Gastroesophageal sphincter (tissue), 4 donors: ENCODE measurements at regions not wholly inside any gene's neighbourhood (a gene's known extent, or its start where the extent isn't known, plus 50 kb on each side); places are given as distances from the start of the nearest gene placed in this dataset.

Experiments
- ATAC-seq: fragments of 150-250 bp; one replicate; pipeline ENCODE4 v1.9.1; 2016; ENCODE audit warnings: mild to moderate bottlenecking, moderate library complexity
- H3K27ac ChIP-seq, 4 donors: fragments of 200-600 bp; sonication (generic) in 3 of 4; 1 replicate in 3 of 4; 2 replicates in 1 of 4; pipeline ENCODE4 v1.5.1; 2016 to 2019
- H3K27me3 ChIP-seq: fragments of 200-600 bp; sonication (generic); one replicate; pipeline ENCODE4 v1.5.1; 2019
- H3K36me3 ChIP-seq, 2 donors: fragments of 200-600 bp; sonication (generic); one replicate each; pipeline ENCODE4 v1.5.1; 2019; ENCODE audit warnings: control low read depth in 1 of 2
- H3K4me1 ChIP-seq, 3 donors: fragments of 200-600 bp; sonication (generic); 1 replicate in 2 of 3; 2 replicates in 1 of 3; pipeline ENCODE4 v1.5.1; 2016 to 2019; ENCODE audit warnings: control low read depth in 2 of 3
- H3K4me3 ChIP-seq, 2 donors: fragments of 200-600 bp; sonication (generic); one replicate each; pipeline ENCODE4 v1.5.1; 2019; ENCODE audit warnings: mild to moderate bottlenecking in 1 of 2, moderate library complexity in 1 of 2
- H3K9me3 ChIP-seq, 3 donors: fragments of 200-600 bp; sonication (generic); one replicate each; pipeline ENCODE4 v1.5.1; 2017 to 2019; ENCODE audit warnings: control low read depth in 2 of 3
- EP300 ChIP-seq: sonication (generic); formaldehyde crosslinking; IDR thresholded peaks from one replicate; pipeline ENCODE4 v1.6.1; 2017; ENCODE audit warnings: antibody characterized with exemption, mild to moderate bottlenecking
- POLR2A ChIP-seq, 2 donors: fragments of 450-650 bp; IDR thresholded peaks; one replicate each; pipeline ENCODE4 v1.6.1; 2017; ENCODE audit warnings: antibody characterized with exemption in 2 of 2, mild to moderate bottlenecking in 2 of 2, moderate library complexity in 1 of 2
- POLR2AphosphoS5 ChIP-seq: sonication (generic); formaldehyde crosslinking; IDR thresholded peaks from one replicate; pipeline ENCODE4 v1.6.1; 2017; ENCODE audit warnings: antibody characterized with exemption
- WGBS, 2 donors: methylation state at CpG; one replicate each; pipeline ENCODE4 v1.1.5; 2018; ENCODE audit warnings: low coverage in 1 of 2; 5-methylcytosine and 5-hydroxymethylcytosine counted together
- TF ChIP-seq, protein P1 (sequence below), 4 experiments: fragments of 200-600 bp in 2 of 4; fragments of 450-650 bp in 2 of 4; sonication (generic) in 1 of 4; IDR thresholded peaks; one replicate each; pipeline ENCODE4 v1.5.1; 2017 to 2019; ENCODE audit warnings: antibody characterized with exemption in 4 of 4, mild to moderate bottlenecking in 2 of 4, moderate library complexity in 2 of 4

DNA sequence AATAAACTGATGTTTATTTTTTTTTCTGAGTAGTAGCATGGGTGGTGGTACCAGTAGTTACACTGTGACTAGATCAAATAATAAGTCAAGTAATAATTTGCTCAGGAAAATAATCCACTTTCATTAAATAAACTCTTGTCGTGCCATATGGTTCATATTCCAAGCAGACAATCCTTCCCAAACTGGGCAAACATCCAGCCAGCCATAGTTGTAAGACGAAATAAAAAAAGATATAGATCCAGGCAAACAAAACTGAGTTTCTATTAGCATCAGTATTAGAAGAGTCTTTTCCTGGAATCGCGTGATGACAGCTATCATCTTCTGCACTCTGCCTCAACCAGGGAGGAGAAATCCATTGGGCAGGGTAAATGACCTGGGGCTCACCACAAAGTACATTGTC lies 508.4 kb upstream of the GOT2 start:
- ATAC-seq: no peak
- Histone ChIP-seq H3K4me1 (no peaks in the 10 kb centered on the region), H3K27ac (no peak overlapping the region), H3K4me3 (no peak overlapping the region), H3K9me3 (no peaks in the 10 kb centered on the region), H3K27me3 (no peaks in the 10 kb centered on the region), H3K36me3 (no peaks in the 10 kb centered on the region)
- no peak for TF ChIP-seq POLR2A (IDR thresholded peaks at IDR 0.05)
- TF ChIP-seq, protein P1, sequence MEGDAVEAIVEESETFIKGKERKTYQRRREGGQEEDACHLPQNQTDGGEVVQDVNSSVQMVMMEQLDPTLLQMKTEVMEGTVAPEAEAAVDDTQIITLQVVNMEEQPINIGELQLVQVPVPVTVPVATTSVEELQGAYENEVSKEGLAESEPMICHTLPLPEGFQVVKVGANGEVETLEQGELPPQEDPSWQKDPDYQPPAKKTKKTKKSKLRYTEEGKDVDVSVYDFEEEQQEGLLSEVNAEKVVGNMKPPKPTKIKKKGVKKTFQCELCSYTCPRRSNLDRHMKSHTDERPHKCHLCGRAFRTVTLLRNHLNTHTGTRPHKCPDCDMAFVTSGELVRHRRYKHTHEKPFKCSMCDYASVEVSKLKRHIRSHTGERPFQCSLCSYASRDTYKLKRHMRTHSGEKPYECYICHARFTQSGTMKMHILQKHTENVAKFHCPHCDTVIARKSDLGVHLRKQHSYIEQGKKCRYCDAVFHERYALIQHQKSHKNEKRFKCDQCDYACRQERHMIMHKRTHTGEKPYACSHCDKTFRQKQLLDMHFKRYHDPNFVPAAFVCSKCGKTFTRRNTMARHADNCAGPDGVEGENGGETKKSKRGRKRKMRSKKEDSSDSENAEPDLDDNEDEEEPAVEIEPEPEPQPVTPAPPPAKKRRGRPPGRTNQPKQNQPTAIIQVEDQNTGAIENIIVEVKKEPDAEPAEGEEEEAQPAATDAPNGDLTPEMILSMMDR (IDR thresholded peaks at IDR 0.05): no peak
- TF ChIP-seq EP300: no peak
- no peak for TF ChIP-seq POLR2AphosphoS5
- 7 to 44% methylated on average over 4 of the region's 4 CpGs for WGBS, 2 donors

DNA sequence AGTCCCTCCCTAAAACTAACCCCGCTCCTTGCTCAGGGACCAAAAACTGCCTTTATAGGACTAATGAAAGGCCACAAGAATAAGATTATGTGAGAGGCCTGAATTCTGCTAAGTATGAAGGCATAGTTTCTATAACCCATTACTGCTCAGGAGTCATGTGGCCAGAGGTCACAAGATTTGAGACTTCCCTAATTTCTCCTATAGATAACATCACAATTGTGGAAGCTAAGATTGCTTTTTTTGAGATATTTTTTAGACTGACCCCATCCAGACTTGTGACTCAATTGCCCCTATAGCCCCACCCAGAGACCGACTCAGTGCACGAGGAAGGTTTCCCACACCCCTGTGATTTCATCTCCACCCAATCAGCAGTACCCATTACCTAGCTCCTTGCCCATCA lies 504.1 kb upstream of the GOT2 start:
- Histone ChIP-seq H3K36me3 (no peaks in the 10 kb centered on the region), H3K9me3 (no peaks in the 10 kb centered on the region), H3K4me1 (no peaks in the 10 kb centered on the region), H3K4me3 (no peak overlapping the region), H3K27me3 (no peaks in the 10 kb centered on the region), H3K27ac (no peak overlapping the region)
- no peak for ATAC-seq
- TF ChIP-seq, protein P1 (IDR thresholded peaks at IDR 0.05): no peak
- TF ChIP-seq POLR2AphosphoS5 (no peak), POLR2A (IDR thresholded peaks at IDR 0.05) (no peak), EP300 (no peak)
- 69 to 100% methylated on average over 1 to 3 of the region's 3 CpGs for WGBS, 2 donors

DNA sequence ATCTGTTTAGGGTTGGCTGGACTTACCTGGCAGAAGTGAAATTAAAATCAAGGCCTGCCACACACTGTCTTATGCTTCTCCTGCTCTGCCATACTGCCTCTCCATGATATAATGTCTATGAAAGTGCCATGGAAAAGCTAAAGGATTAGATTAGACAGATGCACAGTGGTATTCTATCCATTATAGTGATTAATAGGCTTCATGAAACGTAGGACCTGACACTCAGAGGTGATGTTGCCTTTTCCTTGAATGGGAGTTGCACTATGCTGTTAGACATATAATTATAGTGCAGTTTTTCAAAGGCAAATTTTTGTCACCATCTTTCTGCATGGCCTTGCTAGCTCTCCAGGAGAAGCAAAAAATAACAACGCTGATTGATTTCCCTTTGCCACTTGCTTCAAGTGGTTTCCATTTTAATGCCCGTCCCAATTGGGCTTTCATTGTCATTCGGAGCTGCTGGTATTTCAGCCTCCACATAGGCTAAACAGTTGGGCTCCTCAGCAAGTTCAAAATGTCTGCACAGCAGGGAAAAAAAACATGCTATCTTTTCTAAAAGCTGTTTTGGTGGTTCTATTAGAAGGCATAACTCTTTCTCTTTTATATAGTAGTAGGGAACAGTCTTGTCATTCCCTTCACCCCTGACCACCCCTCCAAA lies 502.8 kb upstream of the GOT2 start:
- no peak overlapping the region for H3K4me3 ChIP-seq
- WGBS, 2 donors: 54 to 59% methylated on average over 4 of the region's 4 CpGs
- H3K27ac ChIP-seq: no peak overlapping the region
- no peaks in the 10 kb centered on the region for H3K36me3 ChIP-seq
- H3K27me3 ChIP-seq: no peaks in the 10 kb centered on the region
- no peak for ATAC-seq
- TF ChIP-seq EP300 (no peak), POLR2AphosphoS5 (no peak), POLR2A (IDR thresholded peaks at IDR 0.05) (no peak)
- TF ChIP-seq, protein P1 (IDR thresholded peaks at IDR 0.05): no peak
- H3K4me1 ChIP-seq: no peaks in the 10 kb centered on the region
- H3K9me3 ChIP-seq: no peaks in the 10 kb centered on the region

DNA sequence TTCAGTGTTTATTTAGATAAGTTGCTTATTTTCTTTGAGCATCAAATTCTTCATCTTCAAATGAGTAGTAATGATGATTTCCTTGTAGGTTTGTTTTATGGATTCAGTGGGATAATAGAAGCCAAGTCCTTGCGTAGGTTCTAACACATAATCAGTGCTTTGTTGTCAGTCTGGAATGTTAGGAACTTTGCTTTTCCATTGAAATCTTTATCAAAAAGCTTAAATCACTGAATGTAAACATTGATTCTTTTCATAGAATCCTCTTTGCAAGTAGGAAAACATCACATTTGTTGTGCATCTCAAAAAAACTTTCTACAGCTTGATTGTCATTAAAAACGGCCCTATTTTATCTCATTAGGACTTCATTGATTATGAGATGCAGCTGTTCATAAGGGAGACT lies 490.3 kb upstream of the GOT2 start:
- TF ChIP-seq POLR2AphosphoS5 (no peak), EP300 (no peak), POLR2A (IDR thresholded peaks at IDR 0.05) (no peak)
- TF ChIP-seq, protein P1 (IDR thresholded peaks at IDR 0.05): no peak
- no peak overlapping the region for H3K4me3 ChIP-seq
- WGBS, 2 donors: 25 to 69% methylated on average over 2 of the region's 2 CpGs
- no peaks in the 10 kb centered on the region for H3K27me3 ChIP-seq
- H3K9me3 ChIP-seq: no peaks in the 10 kb centered on the region
- no peaks in the 10 kb centered on the region for H3K4me1 ChIP-seq
- no peaks in the 10 kb centered on the region for H3K36me3 ChIP-seq
- no peak overlapping the region for H3K27ac ChIP-seq
- ATAC-seq: no peak

DNA sequence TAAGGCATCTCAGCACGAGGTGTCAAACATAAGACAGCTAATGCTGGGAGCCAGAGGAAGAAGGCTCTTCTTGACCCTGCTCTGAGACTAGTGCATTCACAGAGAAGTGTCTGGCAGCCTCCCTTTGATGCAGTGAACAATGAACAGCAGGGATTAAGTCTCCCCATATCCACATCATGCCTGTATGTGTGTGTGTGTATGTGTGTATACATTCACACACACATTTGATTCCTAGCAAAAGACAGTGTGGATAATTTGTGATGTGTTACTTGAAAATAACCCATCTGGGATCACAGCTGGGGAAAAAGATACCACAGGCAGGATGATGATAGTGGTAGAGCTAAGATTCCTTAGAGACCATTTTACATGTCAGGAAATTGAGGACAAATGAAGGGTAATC lies 485.9 kb upstream of the GOT2 start:
- Histone ChIP-seq H3K36me3 (no peaks in the 10 kb centered on the region), H3K27me3 (no peaks in the 10 kb centered on the region), H3K4me1 (no peaks in the 10 kb centered on the region), H3K27ac (no peak overlapping the region), H3K4me3 (no peak overlapping the region), H3K9me3 (no peaks in the 10 kb centered on the region)
- 20% methylated on average over 1 of the region's 1 CpG; no CpG with 5 or more reads in 1 of the 2 donors for WGBS, 2 donors
- no peak for TF ChIP-seq POLR2AphosphoS5
- no peak for TF ChIP-seq POLR2A (IDR thresholded peaks at IDR 0.05)
- no peak for TF ChIP-seq EP300
- TF ChIP-seq, protein P1 (IDR thresholded peaks at IDR 0.05): no peak
- ATAC-seq: no peak
